HCT116 (cell line): ENCODE measurements at regions not wholly inside any gene's neighbourhood (a gene's known extent, or its start where the extent isn't known, plus 50 kb on each side); places are given as distances from the start of the nearest gene placed in this dataset.

Source experiments
- ATAC-seq: fragments of 200-7000 bp; cut with Tn5 transposase; 2 replicates; pipeline ENCODE4 v1.9.1; 2020; ENCODE audit warnings: mild to moderate bottlenecking, moderate library complexity
- BruUV-seq: library from RNA; stranded (reverse); fragments of 400-500 nt; replicated peaks from 2 replicates; lab custom pipeline; 2021; lab: Mats Ljungman, UMichigan
- CTCF ChIA-PET: fragments of 300-600 bp; sonication (Branson Sonifier 250); formaldehyde crosslinking; loops from one replicate; lab custom pipeline; 2021; ENCODE audit warnings: antibody characterized with exemption; lab: Charles Lee
- POLR2A ChIA-PET: fragments of 300-600, 350-600 bp; sonication (Branson Sonifier 250); formaldehyde crosslinking; loops from one replicate; lab custom pipeline; 2021; ENCODE audit warnings: antibody characterized with exemption; lab: Charles Lee
- RAD21 ChIA-PET, 2 experiments: fragments of 300-600 bp; sonication (Branson Sonifier 250); formaldehyde crosslinking; loops; one replicate each; lab custom pipeline; 2023; ENCODE audit warnings: low total read pairs in 2 of 2; ENCODE audit not compliant: uncharacterized antibody in 2 of 2, unreplicated experiment in 2 of 2, low non-redundant PET in 1 of 2; lab: Charles Lee
- DNase-seq: peaks from one replicate; pipeline ENCODE4 v3.0.0-alpha.2; 2010; ENCODE audit warnings: low read depth, low spot score
- H2AFZ ChIP-seq: fragments of 200-600 bp; shearing (Covaris generic), sonication (generic); 2 replicates; pipeline ENCODE4 v1.6.1; 2017; ENCODE audit warnings: low read depth, mixed run types, mixed read lengths, antibody characterized with exemption, low read length; ENCODE audit not compliant: poor library complexity, severe bottlenecking
- H3K27ac ChIP-seq: 2 replicates; pipeline ENCODE4 v1.5.1; 2012; ENCODE audit warnings: low read depth, low read length
- H3K27me3 ChIP-seq: fragments of 200-600 bp; sonication (generic); 2 replicates; pipeline ENCODE4 v1.6.1; 2016; ENCODE audit warnings: mixed run types, low read length, mixed read lengths; ENCODE audit not compliant: insufficient read depth
- H3K36me3 ChIP-seq, 2 experiments: fragments of 200-500 bp in 1 of 2; fragments of 200-600 bp in 1 of 2; sonication (Bioruptor generic) in 1 of 2; sonication (generic) in 1 of 2; 2 replicates each; pipeline versions ENCODE4 v1.5.1 to v1.6.1; 2014 to 2016; ENCODE audit warnings: low read length in 2 of 2, inconsistent platforms in 1 of 2, mixed read lengths in 1 of 2, mixed run types in 1 of 2; ENCODE audit not compliant: insufficient read depth in 2 of 2, control insufficient read depth in 1 of 2
- H3K4me1 ChIP-seq, 2 experiments: fragments of 200-600 bp in 1 of 2; sonication (generic) in 1 of 2; 2 replicates each; pipeline versions ENCODE4 v1.5.1 to v1.6.1; 2012 to 2017; ENCODE audit warnings: low read length in 2 of 2, inconsistent platforms in 1 of 2, mild to moderate bottlenecking in 1 of 2, mixed read lengths in 1 of 2, mixed run types in 1 of 2, moderate library complexity in 1 of 2; ENCODE audit not compliant: insufficient read depth in 2 of 2, control insufficient read depth in 1 of 2
- H3K4me2 ChIP-seq: fragments of 200-600 bp; sonication (generic); 2 replicates; pipeline ENCODE4 v1.6.1; 2017; ENCODE audit warnings: mixed run types, low read length, mixed read lengths
- H3K4me3 ChIP-seq, 2 experiments: fragments of 200-600 bp in 1 of 2; sonication (generic) in 1 of 2; replicated peaks in 1 of 2; 2 replicates each; pipeline ENCODE4 v1.5.1; 2011 to 2016; ENCODE audit warnings: low read length in 2 of 2, control low read depth in 1 of 2, low read depth in 1 of 2, mild to moderate bottlenecking in 1 of 2, mixed read lengths in 1 of 2, mixed run types in 1 of 2
- H3K79me2 ChIP-seq: fragments of 200-600 bp; sonication (generic); 2 replicates; pipeline ENCODE4 v1.6.1; 2017; ENCODE audit warnings: mild to moderate bottlenecking, mixed run types, low read length, moderate library complexity, mixed read lengths; ENCODE audit not compliant: insufficient read depth
- H3K9ac ChIP-seq: fragments of 200-600 bp; sonication (generic); 2 replicates; pipeline ENCODE4 v1.6.1; 2016; ENCODE audit warnings: low read length, mixed read lengths
- H3K9me2 ChIP-seq: fragments of 200-600 bp; sonication (generic), shearing (Covaris generic); 2 replicates; pipeline ENCODE4 v1.6.1; 2017; ENCODE audit warnings: mixed run types, mild to moderate bottlenecking, moderate library complexity; ENCODE audit not compliant: insufficient read depth
- H3K9me3 ChIP-seq, 2 experiments: fragments of 200-500 bp in 1 of 2; fragments of 200-600 bp in 1 of 2; sonication (Bioruptor generic) in 1 of 2; sonication (generic) in 1 of 2; 2 replicates each; pipeline ENCODE4 v1.6.1; 2014 to 2017; ENCODE audit warnings: low read length in 2 of 2, mixed read lengths in 2 of 2, inconsistent platforms in 1 of 2, low read depth in 1 of 2, mild to moderate bottlenecking in 1 of 2, mixed run types in 1 of 2, moderate library complexity in 1 of 2; ENCODE audit not compliant: control insufficient read depth in 1 of 2, insufficient read depth in 1 of 2
- H4K20me1 ChIP-seq: fragments of 200-600 bp; sonication (generic), shearing (Covaris generic); 2 replicates; pipeline ENCODE4 v1.6.1; 2017; ENCODE audit warnings: mixed run types, mild to moderate bottlenecking, moderate library complexity; ENCODE audit not compliant: insufficient read depth
- CEBPB ChIP-seq: IDR thresholded peaks from 2 replicates; pipeline ENCODE4 v1.6.1; 2012; ENCODE audit warnings: low read depth
- EGR1 ChIP-seq: IDR thresholded peaks from 2 replicates; pipeline ENCODE4 v1.6.1; 2012; ENCODE audit warnings: low read depth
- ELF1 ChIP-seq: IDR thresholded peaks from 2 replicates; pipeline ENCODE4 v1.6.1; 2012; ENCODE audit warnings: low read depth, borderline replicate concordance
- EZH2phosphoT487 ChIP-seq: fragments of 200-600 bp; IDR thresholded peaks from 2 replicates; pipeline ENCODE4 v1.6.1; 2018; ENCODE audit warnings: antibody characterized with exemption, borderline replicate concordance
- FOSL1 ChIP-seq: IDR thresholded peaks from 2 replicates; pipeline ENCODE4 v1.6.1; 2012; ENCODE audit warnings: low read depth
- JUND ChIP-seq: IDR thresholded peaks from 2 replicates; pipeline ENCODE4 v1.6.1; 2012
- POLR2A ChIP-seq: IDR thresholded peaks from 2 replicates; pipeline ENCODE4 v1.7.0; 2011; ENCODE audit warnings: borderline replicate concordance; ENCODE audit not compliant: insufficient read depth, insufficient read length; ENCODE audit errors: extremely low read depth
- POLR2AphosphoS5 ChIP-seq: IDR thresholded peaks from 2 replicates; pipeline ENCODE4 v1.6.1; 2011; ENCODE audit warnings: mild to moderate bottlenecking, low read depth, low read length, moderate library complexity
- SIN3A ChIP-seq: IDR thresholded peaks from 2 replicates; pipeline ENCODE4 v1.6.1; 2012; ENCODE audit warnings: low read depth
- SP1 ChIP-seq: IDR thresholded peaks from 2 replicates; pipeline ENCODE4 v1.6.1; 2012; ENCODE audit warnings: low read depth
- SRF ChIP-seq: IDR thresholded peaks from 2 replicates; pipeline ENCODE4 v1.6.1; 2012; ENCODE audit warnings: low read depth
- TCF7L2 ChIP-seq: IDR thresholded peaks from 2 replicates; pipeline ENCODE4 v1.7.0; 2011; ENCODE audit warnings: borderline replicate concordance, inconsistent platforms; ENCODE audit not compliant: insufficient read depth, insufficient read length; ENCODE audit errors: extremely low read depth
- YY1 ChIP-seq: IDR thresholded peaks from 2 replicates; pipeline ENCODE4 v1.6.1; 2011; ENCODE audit warnings: low read length, low read depth, moderate library complexity, mild to moderate bottlenecking; ENCODE audit not compliant: insufficient replicate concordance; ENCODE audit errors: extremely low read depth
- ZBTB33 ChIP-seq: IDR thresholded peaks from 2 replicates; pipeline ENCODE4 v1.6.1; 2011; ENCODE audit warnings: mild to moderate bottlenecking, low read length, moderate library complexity; ENCODE audit not compliant: insufficient replicate concordance; ENCODE audit errors: extremely low read depth
- ZFX ChIP-seq: fragments of 450-650 bp; IDR thresholded peaks from 2 replicates; pipeline ENCODE4 v1.6.1; 2017
- ZNF274 ChIP-seq: fragments of 200-500 bp; sonication (Bioruptor generic); IDR thresholded peaks from 2 replicates; pipeline ENCODE4 v1.6.1; 2014; ENCODE audit warnings: mild to moderate bottlenecking, low read depth, low read length, inconsistent platforms
- intact Hi-C: fragments of 100-400 bp; cut with micrococcal nuclease; formaldehyde crosslinking; loops from 2 replicates; pipeline ENCODE4 v1.10.0; 2022

GRCh38 chr6:11366183-11366933 is 133.9 kb upstream of the NEDD9 start:
- intact Hi-C loops: no loop called here
- Histone ChIP-seq H3K4me3 (no peak overlapping the region), H4K20me1 (no peaks in the 10 kb centered on the region), H3K9ac (no peak overlapping the region), H3K79me2 (no peaks in the 10 kb centered on the region), H3K9me3 (no peaks in the 10 kb centered on the region), H3K4me2 (no peak overlapping the region), H2AFZ (no peak overlapping the region), H3K4me1 (peaks cover 0 to 12% of the 10 kb centered on the region in 2 experiments; a peak in 2 of 4 replicates), H3K27ac (no peak overlapping the region), H3K36me3 (no peaks in the 10 kb centered on the region)
- POLR2A ChIA-PET: no interaction called here
- RAD21 ChIA-PET: no interaction called here
- CTCF ChIA-PET: no interaction called here
- ATAC-seq: no peak
- BruUV-seq: no TSS peak
- TF ChIP-seq ZFX: no peak
- no peak for TF ChIP-seq EGR1
- TF ChIP-seq JUND: no peak
- no peak for TF ChIP-seq ELF1
- TF ChIP-seq POLR2AphosphoS5: no peak
- no peak for TF ChIP-seq EZH2phosphoT487
- no peak for TF ChIP-seq SP1
- TF ChIP-seq SIN3A: no peak
- TF ChIP-seq FOSL1: no peak
- TF ChIP-seq CEBPB: no peak
- TF ChIP-seq ZNF274: no peak
- TF ChIP-seq YY1: no peak
- TF ChIP-seq TCF7L2: no peak
- TF ChIP-seq SRF: no peak
- no peak for TF ChIP-seq POLR2A
- TF ChIP-seq ZBTB33: no peak
- TF ChIP-seq, all 23 proteins: peak for 0
- H3K27me3 ChIP-seq: no peaks in the 10 kb centered on the region
- H3K9me2 ChIP-seq: no peaks in the 10 kb centered on the region
- DNase-seq: no peak
